Activated CD4-positive, alpha-beta T cell treated with anti-CD3 and anti-CD28 coated beads, Interleukin-2, amount 10 ng/mL, durations not matched to agents 7 days and 5 days (primary cell): ENCODE measurements at regions not wholly inside any gene's neighbourhood (a gene's known extent, or its start where the extent isn't known, plus 50 kb on each side); places are given as distances from the start of the nearest gene placed in this dataset.

Source experiments
- CTCF ChIA-PET: fragments of 350-600 bp; sonication (Branson Sonifier 250); formaldehyde crosslinking; loops from one replicate; lab custom pipeline; 2021; ENCODE audit warnings: antibody characterized with exemption; lab: Charles Lee
- POLR2A ChIA-PET: fragments of 350-600 bp; sonication (Branson Sonifier 250); formaldehyde crosslinking; loops from one replicate; lab custom pipeline; 2021; ENCODE audit warnings: antibody characterized with exemption; lab: Charles Lee
- DNase-seq: peaks from one replicate; pipeline ENCODE4 v3.0.0-alpha.2; 2020
- H3K27ac Mint-ChIP-seq: one replicate; pipeline ENCODE4 v1.8.0; 2021; ENCODE audit warnings: mild to moderate bottlenecking, moderate library complexity, mixed read lengths
- H3K27me3 Mint-ChIP-seq: one replicate; pipeline ENCODE4 v1.8.0; 2021; ENCODE audit warnings: mixed read lengths
- H3K36me3 Mint-ChIP-seq: one replicate; pipeline ENCODE4 v1.8.0; 2021; ENCODE audit warnings: low read depth, mixed read lengths
- H3K4me1 Mint-ChIP-seq: one replicate; pipeline ENCODE4 v1.8.0; 2021; ENCODE audit warnings: mixed read lengths
- H3K4me3 Mint-ChIP-seq: one replicate; pipeline ENCODE4 v1.8.0; 2021; ENCODE audit warnings: mild to moderate bottlenecking, moderate library complexity, mixed read lengths
- H3K9me3 Mint-ChIP-seq: one replicate; pipeline ENCODE4 v1.8.0; 2021; ENCODE audit warnings: mixed read lengths

- Mint-ChIP-seq H3K9me3 (no peaks in the 10 kb centered on the region), H3K27me3 (no peaks in the 10 kb centered on the region), H3K4me1 (no peaks in the 10 kb centered on the region), H3K36me3 (no peaks in the 10 kb centered on the region), H3K4me3 (no peak overlapping the region), H3K27ac (no peak overlapping the region)
- ChIA-PET POLR2A (no interaction called here), CTCF (no interaction called here)
- DNase-seq, result no peak
These were observed 134.1 kb upstream of the ARPP21 start for GRCh38 chr3:35505181-35505580.

GRCh38 chr3:35505772-35506171, 133.6 kb upstream of the ARPP21 start:
- CTCF ChIA-PET, result no interaction called here
- Mint-ChIP-seq H3K4me1 (no peaks in the 10 kb centered on the region), H3K9me3 (no peaks in the 10 kb centered on the region), H3K36me3 (no peaks in the 10 kb centered on the region), H3K4me3 (no peak overlapping the region), H3K27me3 (no peaks in the 10 kb centered on the region), H3K27ac (no peak overlapping the region)
- POLR2A ChIA-PET, result no interaction called here
- DNase-seq, result no peak

DNA sequence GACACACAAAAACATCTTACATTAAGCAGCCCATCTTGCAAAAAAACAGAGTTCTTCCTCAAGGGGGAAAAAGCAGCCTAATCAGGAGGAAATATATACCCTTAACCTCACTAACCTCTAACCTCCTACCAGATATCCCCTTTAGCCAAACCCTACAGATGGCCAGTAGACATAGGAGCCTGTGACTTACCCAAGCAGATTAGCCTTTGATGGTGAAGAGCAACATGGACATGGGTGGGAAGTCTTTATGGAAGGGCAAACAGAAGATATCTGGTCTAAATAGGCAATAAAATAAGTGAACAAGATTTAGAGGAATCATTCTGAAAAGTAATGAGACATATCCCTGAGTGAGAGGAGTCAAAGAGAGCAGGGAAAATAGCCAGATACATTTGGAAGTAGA, 119.4 kb upstream of the ARPP21 start:
- no peaks in the 10 kb centered on the region for H3K4me1 Mint-ChIP-seq
- no peak overlapping the region for H3K27ac Mint-ChIP-seq
- ChIA-PET POLR2A (no interaction called here), CTCF (no interaction called here)
- H3K9me3 Mint-ChIP-seq, result no peaks in the 10 kb centered on the region
- DNase-seq, result no peak
- no peaks in the 10 kb centered on the region for H3K27me3 Mint-ChIP-seq
- no peaks in the 10 kb centered on the region for H3K36me3 Mint-ChIP-seq
- no peak overlapping the region for H3K4me3 Mint-ChIP-seq

DNA sequence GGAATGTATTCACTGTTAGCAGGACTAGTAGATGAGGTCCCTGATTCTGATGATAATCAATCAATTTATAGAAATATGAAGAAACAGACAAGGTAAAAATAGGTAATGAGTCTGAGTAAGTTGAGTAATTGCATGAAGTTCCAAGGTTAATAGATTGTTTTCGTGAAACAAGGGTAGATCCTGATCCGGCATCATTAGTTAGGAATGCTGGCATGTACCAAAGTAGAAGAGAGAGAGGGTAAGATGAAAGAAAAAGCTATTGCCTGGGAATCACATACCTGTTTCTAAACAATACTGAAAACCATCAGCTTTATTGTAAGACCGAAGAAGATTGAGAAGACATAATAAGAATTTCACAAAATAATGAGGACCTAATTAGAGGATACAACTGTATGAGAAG, 118.1 kb upstream of the ARPP21 start:
- Mint-ChIP-seq H3K4me3 (no peak overlapping the region), H3K4me1 (no peaks in the 10 kb centered on the region), H3K9me3 (no peaks in the 10 kb centered on the region), H3K27ac (no peak overlapping the region), H3K36me3 (no peaks in the 10 kb centered on the region), H3K27me3 (no peaks in the 10 kb centered on the region)
- POLR2A ChIA-PET, result no interaction called here
- no peak for DNase-seq
- CTCF ChIA-PET, result no interaction called here

GRCh38 chr3:35522450-35522849, 116.9 kb upstream of the ARPP21 start:
- H3K36me3 Mint-ChIP-seq, result no peaks in the 10 kb centered on the region
- no peak overlapping the region for H3K27ac Mint-ChIP-seq
- no peaks in the 10 kb centered on the region for H3K9me3 Mint-ChIP-seq
- no peaks in the 10 kb centered on the region for H3K27me3 Mint-ChIP-seq
- POLR2A ChIA-PET, result no interaction called here
- no peak for DNase-seq
- CTCF ChIA-PET, result no interaction called here
- H3K4me1 Mint-ChIP-seq, result no peaks in the 10 kb centered on the region
- H3K4me3 Mint-ChIP-seq, result no peak overlapping the region

- H3K27ac Mint-ChIP-seq, result no peak overlapping the region
- H3K4me3 Mint-ChIP-seq, result no peak overlapping the region
- no peak for DNase-seq
- ChIA-PET POLR2A (no interaction called here), CTCF (no interaction called here)
- H3K27me3 Mint-ChIP-seq, result no peaks in the 10 kb centered on the region
- H3K4me1 Mint-ChIP-seq, result no peaks in the 10 kb centered on the region
- H3K9me3 Mint-ChIP-seq, result no peaks in the 10 kb centered on the region
- no peaks in the 10 kb centered on the region for H3K36me3 Mint-ChIP-seq
These were observed 116.3 kb upstream of the ARPP21 start for GRCh38 chr3:35523074-35523473.

- H3K9me3 Mint-ChIP-seq, result no peaks in the 10 kb centered on the region
- no peak for DNase-seq
- H3K27me3 Mint-ChIP-seq, result no peaks in the 10 kb centered on the region
- H3K4me1 Mint-ChIP-seq, result no peaks in the 10 kb centered on the region
- H3K4me3 Mint-ChIP-seq, result no peak overlapping the region
- ChIA-PET CTCF (no interaction called here), POLR2A (no interaction called here)
- no peak overlapping the region for H3K27ac Mint-ChIP-seq
- H3K36me3 Mint-ChIP-seq, result no peaks in the 10 kb centered on the region
These were observed 115.5 kb upstream of the ARPP21 start for GRCh38 chr3:35523838-35524237.

- Mint-ChIP-seq H3K9me3 (no peaks in the 10 kb centered on the region), H3K27ac (no peak overlapping the region), H3K4me3 (no peak overlapping the region), H3K4me1 (no peaks in the 10 kb centered on the region), H3K36me3 (no peaks in the 10 kb centered on the region), H3K27me3 (no peaks in the 10 kb centered on the region)
- CTCF ChIA-PET, result no interaction called here
- DNase-seq, result no peak
- POLR2A ChIA-PET, result no interaction called here
These were observed 114.5 kb upstream of the ARPP21 start for GRCh38 chr3:35524856-35525255.

DNA sequence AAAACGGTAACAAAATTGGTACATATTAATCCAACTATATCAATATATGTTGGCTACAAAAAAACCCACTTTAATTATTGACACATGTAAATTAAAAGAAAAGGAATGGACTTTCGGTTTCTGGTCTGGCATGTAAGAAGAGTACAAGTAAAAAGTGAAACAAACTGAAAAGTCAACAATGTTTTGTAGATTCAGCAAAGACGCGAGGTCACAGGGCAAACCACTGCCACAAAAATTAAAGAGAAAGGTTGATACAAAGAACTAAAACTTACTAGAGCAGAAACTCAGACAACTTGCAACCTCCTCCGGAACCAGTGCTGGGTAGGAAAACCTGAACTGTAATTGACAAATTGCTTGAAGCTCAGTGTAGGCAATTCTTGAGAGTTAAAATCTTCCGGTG, 110.6 kb upstream of the ARPP21 start:
- Mint-ChIP-seq H3K36me3 (no peaks in the 10 kb centered on the region), H3K4me3 (no peak overlapping the region), H3K27me3 (no peaks in the 10 kb centered on the region), H3K9me3 (no peaks in the 10 kb centered on the region), H3K4me1 (no peaks in the 10 kb centered on the region), H3K27ac (no peak overlapping the region)
- POLR2A ChIA-PET, result no interaction called here
- CTCF ChIA-PET, result no interaction called here
- no peak for DNase-seq

GRCh38 chr3:35529337-35529736, 110.0 kb upstream of the ARPP21 start:
- ChIA-PET CTCF (no interaction called here), POLR2A (no interaction called here)
- Mint-ChIP-seq H3K4me3 (no peak overlapping the region), H3K27ac (no peak overlapping the region), H3K9me3 (no peaks in the 10 kb centered on the region), H3K36me3 (no peaks in the 10 kb centered on the region), H3K27me3 (no peaks in the 10 kb centered on the region), H3K4me1 (no peaks in the 10 kb centered on the region)
- DNase-seq, result no peak

- no peak for DNase-seq
- H3K9me3 Mint-ChIP-seq, result no peaks in the 10 kb centered on the region
- H3K4me3 Mint-ChIP-seq, result no peak overlapping the region
- no peaks in the 10 kb centered on the region for H3K27me3 Mint-ChIP-seq
- CTCF ChIA-PET, result no interaction called here
- no peaks in the 10 kb centered on the region for H3K4me1 Mint-ChIP-seq
- no peaks in the 10 kb centered on the region for H3K36me3 Mint-ChIP-seq
- no peak overlapping the region for H3K27ac Mint-ChIP-seq
- POLR2A ChIA-PET, result no interaction called here
These were observed 102.1 kb upstream of the ARPP21 start for GRCh38 chr3:35537265-35537664.

DNA sequence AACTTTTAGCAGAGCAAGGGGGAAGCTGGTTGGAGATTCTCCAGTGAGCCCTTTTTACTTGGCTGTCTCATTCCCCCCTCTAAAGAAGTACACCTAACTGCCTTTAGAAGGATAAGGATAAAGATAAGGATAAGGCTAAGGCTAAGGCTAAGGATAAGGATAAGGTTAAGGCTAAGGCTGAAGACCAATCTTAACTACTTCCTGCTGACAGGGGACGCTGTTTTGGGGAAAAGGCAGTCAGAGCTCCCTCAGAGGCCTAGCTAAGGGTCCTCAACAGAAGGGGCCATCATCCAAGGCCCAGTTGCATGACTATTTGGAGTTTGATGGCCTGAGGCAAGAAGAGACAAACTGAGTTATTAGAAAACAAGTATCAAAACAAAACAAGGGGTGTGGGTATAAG, 94.3 kb upstream of the ARPP21 start:
- Mint-ChIP-seq H3K9me3 (no peaks in the 10 kb centered on the region), H3K4me1 (no peaks in the 10 kb centered on the region), H3K27ac (no peak overlapping the region), H3K36me3 (no peaks in the 10 kb centered on the region), H3K27me3 (no peaks in the 10 kb centered on the region), H3K4me3 (no peak overlapping the region)
- no peak for DNase-seq
- ChIA-PET CTCF (no interaction called here), POLR2A (no interaction called here)

DNA sequence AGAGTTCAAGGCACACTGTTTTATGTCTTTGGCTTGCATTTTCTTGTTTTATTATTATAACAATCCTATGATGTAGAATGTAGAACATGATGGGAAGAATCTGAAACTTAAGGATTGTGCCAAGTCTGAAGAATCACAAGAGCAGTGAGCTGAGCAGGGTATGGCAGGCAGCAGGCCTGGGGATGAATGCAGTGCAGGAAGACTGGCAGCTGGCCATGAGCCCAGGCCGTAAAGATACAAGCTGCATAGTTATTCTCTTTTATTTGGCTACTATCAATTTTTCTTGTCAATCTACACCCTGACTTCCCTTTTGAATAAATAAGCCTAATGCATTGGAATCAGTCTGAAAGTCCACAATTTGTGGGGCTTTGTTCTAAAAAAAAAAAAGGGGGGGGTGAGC, 89.6 kb upstream of the ARPP21 start:
- no peak overlapping the region for H3K4me3 Mint-ChIP-seq

GRCh38 chr3:35562141-35562540, 77.2 kb upstream of the ARPP21 start:
- no peaks in the 10 kb centered on the region for H3K36me3 Mint-ChIP-seq
- no peaks in the 10 kb centered on the region for H3K4me1 Mint-ChIP-seq
- no peaks in the 10 kb centered on the region for H3K27me3 Mint-ChIP-seq
- ChIA-PET CTCF (no interaction called here), POLR2A (no interaction called here)
- no peak for DNase-seq
- H3K27ac Mint-ChIP-seq, result no peak overlapping the region
- no peak overlapping the region for H3K4me3 Mint-ChIP-seq
- no peaks in the 10 kb centered on the region for H3K9me3 Mint-ChIP-seq

More for the DNA sequence above, 89.6 kb upstream of the ARPP21 start:
- Mint-ChIP-seq H3K9me3 (no peaks in the 10 kb centered on the region), H3K4me1 (no peaks in the 10 kb centered on the region), H3K27me3 (no peaks in the 10 kb centered on the region), H3K36me3 (no peaks in the 10 kb centered on the region), H3K27ac (no peak overlapping the region)
- ChIA-PET POLR2A (no interaction called here), CTCF (no interaction called here)
- DNase-seq, result no peak

- no peak overlapping the region for H3K4me3 Mint-ChIP-seq
- no peaks in the 10 kb centered on the region for H3K9me3 Mint-ChIP-seq
- POLR2A ChIA-PET, result no interaction called here
- no peaks in the 10 kb centered on the region for H3K4me1 Mint-ChIP-seq
- H3K36me3 Mint-ChIP-seq, result no peaks in the 10 kb centered on the region
- no peak overlapping the region for H3K27ac Mint-ChIP-seq
- DNase-seq, result no peak
- CTCF ChIA-PET, result no interaction called here
- H3K27me3 Mint-ChIP-seq, result no peaks in the 10 kb centered on the region
These were observed 74.3 kb upstream of the ARPP21 start for GRCh38 chr3:35565048-35565447.
